Activated naive CD4-positive, alpha-beta T cell treated with anti-CD3 and anti-CD28 coated beads for 36 hours (primary cell): ENCODE measurements at regions not wholly inside any gene's neighbourhood (a gene's known extent, or its start where the extent isn't known, plus 50 kb on each side); places are given as distances from the start of the nearest gene placed in this dataset.

Experiments used
- CTCF ChIA-PET: fragments of 350-600 bp; sonication (Branson Sonifier 250); formaldehyde crosslinking; loops from one replicate; lab custom pipeline; 2021; ENCODE audit warnings: antibody characterized with exemption; lab: Charles Lee
- DNase-seq: peaks from one replicate; pipeline ENCODE4 v3.0.0-alpha.2; 2020
- H3K27ac Mint-ChIP-seq: one replicate; pipeline ENCODE4 v1.8.0; 2021; ENCODE audit warnings: mild to moderate bottlenecking, mixed read lengths
- H3K27me3 Mint-ChIP-seq: one replicate; pipeline ENCODE4 v1.8.0; 2021; ENCODE audit warnings: low read depth, mixed read lengths
- H3K36me3 Mint-ChIP-seq: one replicate; pipeline ENCODE4 v1.8.0; 2021; ENCODE audit warnings: low read depth, mixed read lengths
- H3K4me1 Mint-ChIP-seq: one replicate; pipeline ENCODE4 v1.8.0; 2021; ENCODE audit warnings: low read depth, mixed read lengths
- H3K4me3 Mint-ChIP-seq: one replicate; pipeline ENCODE4 v1.8.0; 2021; ENCODE audit warnings: mild to moderate bottlenecking, moderate library complexity, mixed read lengths
- H3K9me3 Mint-ChIP-seq: one replicate; pipeline ENCODE4 v1.8.0; 2021; ENCODE audit warnings: mixed read lengths
- intact Hi-C: fragments of 100-400 bp; cut with micrococcal nuclease; formaldehyde crosslinking; loops from one replicate; pipeline ENCODE4 v1.15.1; 2023

- CTCF ChIA-PET: no interaction called here
- intact Hi-C loops: no loop called here
- Mint-ChIP-seq H3K4me1 (no peaks in the 10 kb centered on the region), H3K9me3 (no peaks in the 10 kb centered on the region), H3K36me3 (no peaks in the 10 kb centered on the region), H3K27me3 (no peaks in the 10 kb centered on the region), H3K4me3 (no peak overlapping the region), H3K27ac (no peak overlapping the region)
- DNase-seq: no peak
Observed at GRCh38 chr11:121889931-121890330, 226.1 kb downstream of the BLID start.

DNA sequence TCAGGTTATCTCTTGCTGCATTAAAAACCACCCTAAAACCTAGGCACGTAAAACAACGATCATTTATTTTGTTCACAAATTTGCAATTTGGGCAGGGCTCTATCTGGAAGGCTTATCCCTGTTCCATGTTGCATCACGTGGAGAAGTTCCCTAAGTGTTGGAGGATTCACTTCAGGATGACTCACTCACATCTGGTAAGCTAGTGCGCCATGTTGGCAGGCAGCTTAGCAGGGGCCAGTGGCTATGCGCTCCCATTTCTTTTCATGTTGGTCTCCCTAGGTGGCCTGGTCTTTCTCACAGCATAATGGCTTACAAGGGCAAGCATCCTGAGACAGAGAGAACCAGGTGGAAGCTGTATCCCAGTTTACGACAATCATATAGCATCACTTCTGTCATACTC is 226.8 kb downstream of the BLID start:
- Mint-ChIP-seq H3K36me3 (no peaks in the 10 kb centered on the region), H3K9me3 (no peaks in the 10 kb centered on the region), H3K4me3 (no peak overlapping the region), H3K27ac (no peak overlapping the region), H3K4me1 (no peaks in the 10 kb centered on the region), H3K27me3 (no peaks in the 10 kb centered on the region)
- intact Hi-C loops: no loop called here
- no peak for DNase-seq
- CTCF ChIA-PET: no interaction called here

- CTCF ChIA-PET: no interaction called here
- Mint-ChIP-seq H3K9me3 (no peaks in the 10 kb centered on the region), H3K4me1 (no peaks in the 10 kb centered on the region), H3K27ac (no peak overlapping the region), H3K4me3 (no peak overlapping the region), H3K27me3 (no peaks in the 10 kb centered on the region), H3K36me3 (no peaks in the 10 kb centered on the region)
- DNase-seq: no peak
- intact Hi-C loops: no loop called here
Observed at GRCh38 chr11:121887976-121888557, 227.9 kb downstream of the BLID start.

- DNase-seq: no peak
- CTCF ChIA-PET: no interaction called here
- Mint-ChIP-seq H3K4me3 (no peak overlapping the region), H3K27ac (no peak overlapping the region), H3K27me3 (no peaks in the 10 kb centered on the region), H3K36me3 (no peaks in the 10 kb centered on the region), H3K9me3 (no peaks in the 10 kb centered on the region), H3K4me1 (no peaks in the 10 kb centered on the region)
- intact Hi-C loops: no loop called here
Observed at GRCh38 chr11:121887569-121887968, 228.4 kb downstream of the BLID start.

GRCh38 chr11:121886996-121887395 is 229.0 kb downstream of the BLID start:
- no peak for DNase-seq
- intact Hi-C loops: no loop called here
- Mint-ChIP-seq H3K9me3 (no peaks in the 10 kb centered on the region), H3K27me3 (no peaks in the 10 kb centered on the region), H3K4me3 (no peak overlapping the region), H3K27ac (no peak overlapping the region), H3K36me3 (no peaks in the 10 kb centered on the region), H3K4me1 (no peaks in the 10 kb centered on the region)
- CTCF ChIA-PET: no interaction called here

DNA sequence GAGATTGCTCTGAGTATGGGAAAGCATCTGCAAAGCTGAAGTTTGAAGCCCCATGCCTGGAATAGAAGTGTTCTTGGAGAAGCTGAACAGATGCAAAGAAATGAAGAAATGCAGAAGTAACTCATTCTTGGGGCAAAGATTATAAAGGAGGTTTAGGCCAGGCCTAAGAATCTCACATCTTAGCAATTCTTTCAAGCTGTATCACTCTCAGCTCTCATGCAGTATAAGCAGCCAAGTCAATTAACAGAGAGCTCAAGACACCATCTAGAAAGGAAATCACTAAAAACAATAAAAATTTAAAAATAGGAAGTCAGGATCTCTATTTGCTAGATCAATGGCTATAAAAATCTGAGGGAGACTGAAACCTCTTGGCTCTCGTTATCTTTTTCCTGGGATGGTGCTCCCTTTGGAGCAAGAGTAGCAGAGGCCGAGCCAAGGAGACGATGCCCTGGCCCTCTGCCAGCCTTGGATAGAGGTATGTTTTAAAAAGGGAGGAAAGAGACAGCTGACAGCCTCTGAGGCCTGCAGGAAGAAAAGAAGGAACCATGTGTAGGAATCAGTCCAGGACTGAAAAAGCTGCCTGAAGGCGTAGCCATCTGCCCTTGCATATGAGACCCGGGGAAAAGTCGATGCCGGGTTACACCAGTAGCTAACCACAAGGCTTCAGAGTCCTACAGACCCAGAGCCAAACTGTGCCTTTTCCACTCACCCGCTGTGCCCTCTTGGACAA is 229.8 kb downstream of the BLID start:
- Mint-ChIP-seq H3K9me3 (no peaks in the 10 kb centered on the region), H3K27ac (no peak overlapping the region), H3K36me3 (no peaks in the 10 kb centered on the region), H3K4me3 (no peak overlapping the region), H3K27me3 (no peaks in the 10 kb centered on the region), H3K4me1 (no peaks in the 10 kb centered on the region)
- CTCF ChIA-PET: no interaction called here
- intact Hi-C loops: no loop called here
- DNase-seq: no peak

GRCh38 chr11:121884626-121885025 is 231.4 kb downstream of the BLID start:
- no peak for DNase-seq
- H3K9me3 Mint-ChIP-seq: no peaks in the 10 kb centered on the region
- H3K4me1 Mint-ChIP-seq: no peaks in the 10 kb centered on the region
- CTCF ChIA-PET: interaction anchor here (0.7 kb wide), 1 partner anchor 1532 kb away, joined by 3 read pairs; no protein-coding TSS in a partner anchor
- no peaks in the 10 kb centered on the region for H3K36me3 Mint-ChIP-seq
- H3K4me3 Mint-ChIP-seq: no peak overlapping the region
- no peak overlapping the region for H3K27ac Mint-ChIP-seq
- no peaks in the 10 kb centered on the region for H3K27me3 Mint-ChIP-seq
- intact Hi-C loops: no loop called here

GRCh38 chr11:121881806-121882205 is 234.2 kb downstream of the BLID start:
- intact Hi-C loops: no loop called here
- CTCF ChIA-PET: no interaction called here
- no peaks in the 10 kb centered on the region for H3K4me1 Mint-ChIP-seq
- no peak overlapping the region for H3K27ac Mint-ChIP-seq
- no peak for DNase-seq
- no peak overlapping the region for H3K4me3 Mint-ChIP-seq
- no peaks in the 10 kb centered on the region for H3K36me3 Mint-ChIP-seq
- H3K9me3 Mint-ChIP-seq: no peaks in the 10 kb centered on the region
- H3K27me3 Mint-ChIP-seq: no peaks in the 10 kb centered on the region

GRCh38 chr11:121877152-121877551 is 238.9 kb downstream of the BLID start:
- DNase-seq: no peak
- Mint-ChIP-seq H3K4me1 (no peaks in the 10 kb centered on the region), H3K36me3 (no peaks in the 10 kb centered on the region), H3K27me3 (no peaks in the 10 kb centered on the region), H3K4me3 (no peak overlapping the region), H3K27ac (no peak overlapping the region), H3K9me3 (no peaks in the 10 kb centered on the region)
- CTCF ChIA-PET: no interaction called here
- intact Hi-C loops: no loop called here

DNA sequence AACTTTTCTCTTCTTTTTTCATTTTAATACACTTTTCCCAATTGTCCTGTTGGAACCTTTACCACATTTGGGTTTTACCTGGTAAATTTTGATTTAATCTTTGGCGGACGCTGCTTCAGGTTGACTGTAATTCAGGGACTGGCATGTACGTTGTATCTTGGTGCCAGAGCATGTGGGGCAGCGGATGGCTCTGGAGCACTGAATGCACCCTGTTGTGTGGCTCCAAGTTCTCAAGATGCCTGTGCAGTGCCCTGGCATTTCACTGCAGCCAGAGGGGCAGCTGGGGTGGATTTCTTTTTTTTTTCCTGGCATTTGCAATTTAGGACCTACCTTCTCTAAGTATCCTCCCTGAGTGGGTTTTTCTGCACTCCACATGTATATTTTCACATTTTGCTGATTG is 242.2 kb downstream of the BLID start:
- DNase-seq: no peak
- H3K4me3 Mint-ChIP-seq: no peak overlapping the region
- no peaks in the 10 kb centered on the region for H3K27me3 Mint-ChIP-seq
- intact Hi-C loops: no loop called here
- H3K9me3 Mint-ChIP-seq: no peaks in the 10 kb centered on the region
- H3K36me3 Mint-ChIP-seq: no peaks in the 10 kb centered on the region
- H3K27ac Mint-ChIP-seq: no peak overlapping the region
- H3K4me1 Mint-ChIP-seq: no peaks in the 10 kb centered on the region
- CTCF ChIA-PET: no interaction called here

- no peak for DNase-seq
- intact Hi-C loops: no loop called here
- H3K36me3 Mint-ChIP-seq: no peaks in the 10 kb centered on the region
- CTCF ChIA-PET: interaction anchor here (0.7 kb wide), 1 partner anchor 555 kb away, joined by 4 read pairs; no protein-coding TSS in a partner anchor
- H3K4me1 Mint-ChIP-seq: no peaks in the 10 kb centered on the region
- H3K27me3 Mint-ChIP-seq: no peaks in the 10 kb centered on the region
- H3K9me3 Mint-ChIP-seq: no peaks in the 10 kb centered on the region
- H3K4me3 Mint-ChIP-seq: no peak overlapping the region
- H3K27ac Mint-ChIP-seq: no peak overlapping the region
Observed at GRCh38 chr11:121872356-121872755, 243.7 kb downstream of the BLID start.

- no peaks in the 10 kb centered on the region for H3K36me3 Mint-ChIP-seq
- no peak overlapping the region for H3K27ac Mint-ChIP-seq
- H3K9me3 Mint-ChIP-seq: peaks cover 3% of the 10 kb centered on the region
- no peaks in the 10 kb centered on the region for H3K27me3 Mint-ChIP-seq
- intact Hi-C loops: no loop called here
- CTCF ChIA-PET: no interaction called here
- H3K4me1 Mint-ChIP-seq: no peaks in the 10 kb centered on the region
- no peak for DNase-seq
- H3K4me3 Mint-ChIP-seq: no peak overlapping the region
Observed at GRCh38 chr11:121870206-121871045, 245.6 kb downstream of the BLID start.
